Erythroblast (primary cell): ENCODE measurements at regions not wholly inside any gene's neighbourhood (a gene's known extent, or its start where the extent isn't known, plus 50 kb on each side); places are given as distances from the start of the nearest gene placed in this dataset.

ENCODE experiments used
- DNase-seq, 2 experiments: peaks; one replicate each; lab custom pipeline; 2025; lab: John Stamatoyannopoulos, UW
- GATA1 ChIP-seq: IDR thresholded peaks from 2 replicates; pipeline ENCODE4 v1.6.1; 2011; ENCODE audit warnings: low read depth, mild to moderate bottlenecking, control low read depth, low read length, moderate library complexity
- POLR2A ChIP-seq: IDR thresholded peaks from 2 replicates; pipeline ENCODE4 v1.6.1; 2011; ENCODE audit warnings: mild to moderate bottlenecking, low read length

DNA sequence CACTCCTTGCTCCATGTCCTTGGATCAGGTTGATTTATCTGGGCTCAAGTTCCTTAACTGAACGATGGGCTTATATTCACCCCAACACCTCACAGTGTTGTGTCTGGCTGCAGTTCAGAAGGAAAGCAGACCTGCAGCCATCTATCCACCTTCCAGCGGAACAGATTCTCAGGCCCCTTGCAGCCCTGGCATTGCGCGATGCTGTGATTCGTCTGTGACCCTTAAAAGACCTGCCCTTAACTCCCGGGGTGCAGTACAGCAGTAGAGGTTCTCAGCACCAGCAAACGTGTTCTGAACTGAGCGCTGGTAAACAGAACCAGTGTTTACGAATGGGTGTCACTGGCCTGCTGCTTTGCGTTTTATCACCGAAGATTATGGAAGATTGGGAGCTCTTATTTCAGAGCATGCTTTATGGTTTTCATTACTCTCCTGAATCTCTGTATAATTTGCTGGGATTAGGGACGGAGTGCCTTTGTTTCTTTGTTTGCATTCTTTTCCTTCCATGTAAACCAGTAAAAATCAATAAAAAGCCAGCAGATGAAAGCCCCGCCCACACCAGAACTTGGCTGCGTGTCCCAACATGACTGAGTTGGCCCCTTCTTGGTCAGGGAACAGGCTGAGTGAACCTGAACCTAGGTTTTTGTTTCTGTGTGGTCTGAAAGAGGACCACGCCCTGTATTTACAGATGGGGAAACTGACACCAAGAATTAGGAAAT, 286.7 kb upstream of the CRY1 start:
- no peak for DNase-seq
- TF ChIP-seq POLR2A (no peak), GATA1 (no peak)

DNA sequence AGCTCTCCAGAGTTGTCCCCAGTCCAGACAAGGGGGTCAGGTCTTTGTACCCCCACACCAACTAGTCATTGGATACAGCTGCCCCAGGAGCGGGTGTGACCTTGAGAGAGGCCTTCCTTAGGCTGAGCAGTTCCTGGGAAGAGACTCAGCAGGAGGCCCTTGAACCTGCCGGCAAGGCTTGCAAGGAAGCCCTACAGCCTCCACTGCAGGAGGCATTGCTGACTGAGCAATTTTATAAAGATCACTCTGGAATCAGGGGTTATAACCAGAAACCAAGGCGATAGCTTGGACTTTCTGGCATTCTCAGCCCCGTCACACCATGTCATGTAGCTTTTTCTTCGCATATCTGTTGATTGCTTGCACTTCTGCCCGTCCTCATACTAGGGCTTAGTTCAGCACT, 291.3 kb upstream of the CRY1 start:
- DNase-seq: no peak
- no peak for TF ChIP-seq GATA1
- no peak for TF ChIP-seq POLR2A

DNA sequence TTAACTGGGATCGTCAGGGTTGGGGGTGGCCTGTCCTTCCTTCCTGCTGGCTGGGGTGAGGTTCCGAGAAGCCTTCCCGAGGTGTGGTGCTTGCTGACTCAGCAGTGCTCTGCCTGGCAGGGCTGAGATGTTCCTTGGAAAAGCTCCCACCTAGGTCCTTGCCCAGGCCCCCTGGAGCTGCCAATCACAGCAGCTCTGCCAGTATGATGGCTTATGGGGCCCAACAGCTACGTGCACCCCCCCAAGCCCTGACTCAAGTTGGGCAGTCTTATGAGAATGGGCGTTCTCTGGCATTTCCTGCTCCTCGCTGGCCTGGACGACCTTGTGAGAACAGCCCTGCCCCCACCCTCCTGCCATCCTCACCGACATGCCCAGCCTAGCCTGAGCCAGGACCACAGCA, 292.2 kb upstream of the CRY1 start:
- no peak for TF ChIP-seq POLR2A
- no peak for TF ChIP-seq GATA1
- no peak for DNase-seq

DNA sequence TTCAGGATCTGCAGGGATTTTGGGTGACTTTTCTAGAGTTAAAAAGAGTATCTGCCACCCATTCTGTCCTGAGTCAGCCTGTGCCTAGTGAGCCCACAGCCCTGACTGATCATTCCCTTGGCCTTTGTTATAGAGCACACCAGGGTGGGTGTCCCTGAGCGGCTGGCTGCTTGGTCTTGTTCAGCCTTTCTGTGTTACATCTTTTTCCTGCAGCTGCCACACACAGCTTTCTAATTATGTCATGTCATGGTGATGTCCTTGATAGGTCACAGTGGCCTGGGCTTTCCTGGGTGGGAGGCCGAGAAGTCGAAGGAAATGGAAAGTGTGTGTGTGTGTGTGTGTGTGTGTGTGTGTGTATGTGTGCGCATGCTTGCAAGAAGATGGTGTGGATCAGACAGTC, 293.2 kb upstream of the CRY1 start:
- DNase-seq: no peak
- no peak for TF ChIP-seq GATA1
- TF ChIP-seq POLR2A: no peak

DNA sequence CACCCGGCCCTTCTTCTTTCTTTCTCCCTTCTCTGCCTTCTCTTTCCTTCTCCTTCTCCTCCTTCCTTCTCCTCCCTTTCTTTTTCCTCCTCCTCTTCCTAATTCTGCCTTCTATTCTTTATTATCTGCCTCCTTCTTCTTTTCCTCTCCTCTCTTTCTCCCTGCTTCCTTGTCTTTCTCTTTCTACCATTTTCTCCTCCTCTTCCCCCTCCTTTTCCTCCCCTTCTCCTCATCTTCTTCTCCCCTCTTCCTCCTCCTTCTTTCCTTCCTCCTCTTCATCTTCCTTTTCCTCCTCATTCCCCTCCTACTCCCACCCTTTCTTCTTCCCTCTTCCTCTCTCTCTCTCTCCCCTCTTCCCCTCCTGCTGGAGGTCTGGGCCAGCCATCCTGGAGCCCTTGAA, 294.9 kb upstream of the CRY1 start:
- no peak for TF ChIP-seq GATA1
- no peak for TF ChIP-seq POLR2A
- DNase-seq: no peak

DNA sequence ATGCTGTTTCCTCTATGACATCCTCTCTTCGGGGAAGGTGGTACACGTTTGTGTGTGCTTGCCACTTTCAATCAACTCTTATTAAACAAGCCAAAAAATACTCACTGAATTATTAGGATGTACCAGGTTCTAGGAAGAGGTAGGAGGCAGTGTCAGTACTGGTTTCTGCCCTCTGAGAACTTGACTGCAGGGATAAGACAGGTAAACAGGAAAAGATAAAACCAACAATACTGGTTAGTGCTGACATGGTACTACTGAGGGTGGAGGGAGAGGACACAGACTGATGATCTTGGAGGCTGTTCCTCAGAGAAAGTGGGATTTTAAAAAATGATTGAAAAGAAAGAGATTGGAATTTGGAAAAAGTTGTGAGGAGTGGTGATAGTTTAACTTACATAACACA, 295.2 kb upstream of the PWP1 start:
- no peak for TF ChIP-seq GATA1
- TF ChIP-seq POLR2A: no peak
- no peak for DNase-seq

DNA sequence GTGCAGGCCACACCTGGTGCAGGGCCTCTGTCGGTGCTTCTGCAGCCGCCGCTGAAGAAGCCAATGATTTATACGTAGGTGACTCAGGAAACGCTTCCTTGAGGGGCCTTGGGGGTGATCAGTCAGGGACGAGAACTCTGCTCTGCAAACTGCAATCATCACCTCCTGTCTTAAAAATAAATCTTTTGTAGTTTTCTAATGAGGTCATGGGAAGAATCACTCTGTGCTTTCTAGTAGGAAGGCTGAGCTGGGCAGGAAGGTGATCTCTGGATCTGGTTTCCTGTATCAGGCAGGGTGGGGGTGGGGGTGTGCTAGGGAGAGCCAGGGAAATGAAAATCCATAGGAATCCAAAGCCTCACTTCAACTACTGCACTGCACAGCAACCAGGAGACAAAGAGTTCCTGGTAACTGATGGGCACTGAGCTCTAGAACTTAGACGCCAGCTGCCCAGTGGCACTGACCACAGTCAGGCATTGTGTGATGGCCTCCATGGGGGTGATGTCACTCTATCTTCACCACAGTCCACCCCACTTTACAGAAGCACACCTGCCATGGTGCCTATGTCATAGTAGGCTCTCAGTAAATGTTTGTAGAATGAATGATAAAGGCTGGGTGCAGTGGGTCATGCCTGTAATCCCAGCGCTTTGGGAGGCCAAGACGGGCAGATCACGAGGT, 292.4 kb upstream of the PWP1 start:
- DNase-seq: no peak
- TF ChIP-seq POLR2A (no peak), GATA1 (no peak)

DNA sequence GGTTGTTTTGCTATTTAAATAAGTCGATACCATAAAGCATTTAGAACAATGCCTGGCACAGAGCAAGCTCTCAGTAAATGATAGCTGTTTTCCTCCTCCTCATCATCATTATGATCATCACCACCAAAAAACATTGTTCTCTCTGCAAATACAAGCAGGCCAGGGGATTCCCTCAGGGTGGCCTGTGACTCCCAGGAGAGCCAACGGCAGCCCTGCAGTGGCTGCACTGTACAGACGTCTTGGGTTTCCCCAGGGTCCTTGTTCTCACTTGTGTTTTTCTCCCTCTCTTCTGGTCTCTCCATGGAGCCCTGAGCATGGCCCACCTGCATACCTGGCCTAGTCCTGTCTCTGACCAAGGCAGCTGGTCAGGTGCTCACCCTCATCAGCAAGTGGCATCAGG, 290.9 kb upstream of the PWP1 start:
- TF ChIP-seq POLR2A (no peak), GATA1 (no peak)

DNA sequence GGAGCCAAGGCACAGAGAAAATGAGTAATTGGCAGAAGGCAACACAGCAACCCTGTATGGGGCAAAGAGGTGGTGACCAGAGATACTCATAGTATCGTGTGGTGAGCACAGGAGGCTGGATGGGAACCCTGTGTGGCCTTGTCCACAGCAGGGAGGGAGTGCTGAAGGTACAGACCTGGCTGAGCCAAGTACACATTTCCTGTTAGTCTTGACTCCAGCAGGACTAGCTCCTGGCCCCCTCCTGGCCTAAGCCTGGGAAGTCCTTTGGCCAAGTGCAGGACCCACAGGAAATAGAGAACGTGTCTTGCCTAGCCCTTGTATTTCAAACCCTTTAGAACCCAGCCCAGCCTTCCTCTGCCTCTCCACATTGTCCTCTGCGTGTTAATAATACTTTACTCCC, 289.8 kb upstream of the PWP1 start:
- no peak for TF ChIP-seq GATA1
- TF ChIP-seq POLR2A: no peak
- no peak for DNase-seq

More for the DNA sequence above, 290.9 kb upstream of the PWP1 start:
- no peak for DNase-seq

DNA sequence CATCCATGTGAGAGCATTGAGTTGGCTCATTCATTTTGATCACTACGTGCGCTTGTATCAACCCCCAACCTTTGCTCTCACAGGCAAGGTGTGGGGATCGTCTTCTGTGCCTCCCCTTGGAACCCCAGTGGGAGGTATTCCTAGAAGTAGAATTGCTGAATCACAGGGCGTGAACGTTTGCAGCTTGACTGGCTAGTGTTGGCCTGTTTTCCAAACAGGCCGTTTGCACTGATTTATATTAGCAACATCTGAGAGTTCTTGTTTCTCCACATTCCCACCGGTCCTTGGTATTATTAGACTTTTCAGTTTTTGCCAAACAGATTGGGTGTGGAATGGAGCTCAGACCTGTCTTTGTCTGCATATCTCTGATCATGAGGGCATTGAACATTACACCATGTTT, 288.6 kb upstream of the PWP1 start:
- DNase-seq: no peak
- no peak for TF ChIP-seq GATA1
- TF ChIP-seq POLR2A: no peak

DNA sequence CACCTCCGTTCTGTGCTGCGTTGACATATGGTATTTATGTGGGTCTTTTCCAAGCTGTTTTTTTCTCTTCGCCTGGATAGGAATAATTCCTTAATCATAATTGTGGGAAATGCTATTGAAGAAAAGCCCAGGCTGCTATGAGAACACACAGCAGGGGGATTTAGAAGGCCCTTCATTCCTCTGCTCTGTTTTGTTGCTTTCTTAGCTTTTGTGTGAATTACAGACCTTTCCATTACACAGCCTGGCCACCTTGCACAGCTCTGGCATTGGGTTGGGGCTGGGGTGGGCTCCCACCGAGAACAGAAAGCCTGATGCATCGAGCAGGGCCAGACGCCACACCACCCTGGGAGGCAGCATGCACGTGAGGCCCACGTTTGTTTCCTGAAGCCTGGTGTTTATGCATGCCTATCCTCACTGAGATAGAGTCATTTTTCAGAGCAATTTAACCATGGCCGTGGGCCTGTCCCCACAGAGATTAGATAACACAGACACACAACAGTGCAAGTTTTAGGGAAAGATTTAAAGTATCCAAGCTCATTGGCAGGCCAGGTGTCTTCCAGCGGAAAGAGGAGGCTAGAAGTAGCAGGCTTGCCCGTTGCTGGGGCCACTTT, 287.6 kb upstream of the PWP1 start:
- DNase-seq: no peak
- TF ChIP-seq GATA1 (no peak), POLR2A (no peak)

DNA sequence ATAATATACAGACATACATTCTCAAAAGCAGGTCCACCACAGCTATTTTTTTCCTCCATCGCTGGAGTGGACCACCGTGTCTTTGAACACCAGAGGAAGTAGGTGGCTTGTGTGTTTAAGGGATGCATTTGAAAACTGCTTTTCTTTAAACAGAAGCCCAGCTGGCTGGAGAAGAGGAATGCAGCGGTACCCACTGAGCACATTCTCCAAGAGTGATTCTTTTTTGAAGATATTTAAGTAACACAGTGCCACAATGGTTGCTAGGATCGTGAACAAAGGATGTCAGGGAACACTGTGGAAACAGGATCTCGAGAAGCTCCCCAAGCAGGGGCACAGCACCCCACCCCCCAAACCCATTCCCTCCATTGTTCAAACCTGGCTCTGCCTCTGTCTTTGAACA, 286.6 kb upstream of the PWP1 start:
- TF ChIP-seq POLR2A: no peak
- TF ChIP-seq GATA1: no peak
- no peak for DNase-seq

DNA sequence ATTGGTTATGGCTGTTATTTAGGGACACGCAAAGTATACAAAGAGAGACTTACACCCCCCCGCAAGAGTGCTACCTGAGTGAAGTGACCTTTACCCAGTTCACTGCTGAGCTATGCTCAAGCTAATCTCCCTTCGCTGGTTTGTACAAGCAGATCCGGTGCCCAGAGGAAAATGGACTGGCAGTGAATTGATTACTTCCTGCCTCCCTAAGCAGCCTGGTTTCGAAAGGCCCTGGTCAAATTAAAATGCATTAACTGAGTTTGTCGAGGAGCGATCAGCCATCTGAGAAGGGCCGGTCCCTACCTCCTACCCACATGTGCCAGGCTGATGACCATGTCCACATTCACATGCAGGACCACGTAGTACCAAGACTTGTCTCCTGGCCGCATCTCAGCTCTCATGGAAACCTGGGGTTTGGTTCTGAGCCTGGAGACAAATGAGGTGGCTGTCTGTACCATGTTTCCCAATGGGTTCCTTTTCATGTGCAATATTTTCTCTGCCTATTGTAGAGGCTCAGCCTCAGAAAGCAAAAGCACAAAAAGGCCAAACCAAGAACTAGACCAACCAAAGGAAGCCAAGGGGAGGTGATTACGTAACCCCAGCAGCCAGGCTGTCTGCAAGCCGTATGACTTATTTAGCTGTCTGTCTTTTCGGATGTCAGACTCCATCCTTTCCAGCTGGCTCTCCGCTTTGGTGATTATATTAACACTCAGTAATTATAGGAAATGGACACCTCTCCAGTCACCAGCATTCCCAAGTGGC, 284.7 kb upstream of the PWP1 start:
- TF ChIP-seq POLR2A (no peak), GATA1 (no peak)
- no peak for DNase-seq
